IPS-11a (cell line): ENCODE measurements at regions not wholly inside any gene's neighbourhood (a gene's known extent, or its start where the extent isn't known, plus 50 kb on each side); places are given as distances from the start of the nearest gene placed in this dataset.
A peak's percentile ranks its signal among the peaks of the same experiment; 100 is the strongest.

ENCODE experiments used
- H3K4me3 ChIP-seq: one replicate; pipeline ENCODE4 v1.5.1; 2013; ENCODE audit warnings: low read depth, low read length, control low read depth

- peak overlapping the region; percentile 13 for H3K4me3 ChIP-seq
Observed at GRCh38 chr16:85461814-85462713, 151.1 kb upstream of the GSE1 start.

- H3K4me3 ChIP-seq: no peak overlapping the region
Observed at GRCh38 chr16:85462714-85463611, 150.2 kb upstream of the GSE1 start.

GRCh38 chr16:85463672-85464382 lies 149.3 kb upstream of the GSE1 start:
- H3K4me3 ChIP-seq: no peak overlapping the region

DNA sequence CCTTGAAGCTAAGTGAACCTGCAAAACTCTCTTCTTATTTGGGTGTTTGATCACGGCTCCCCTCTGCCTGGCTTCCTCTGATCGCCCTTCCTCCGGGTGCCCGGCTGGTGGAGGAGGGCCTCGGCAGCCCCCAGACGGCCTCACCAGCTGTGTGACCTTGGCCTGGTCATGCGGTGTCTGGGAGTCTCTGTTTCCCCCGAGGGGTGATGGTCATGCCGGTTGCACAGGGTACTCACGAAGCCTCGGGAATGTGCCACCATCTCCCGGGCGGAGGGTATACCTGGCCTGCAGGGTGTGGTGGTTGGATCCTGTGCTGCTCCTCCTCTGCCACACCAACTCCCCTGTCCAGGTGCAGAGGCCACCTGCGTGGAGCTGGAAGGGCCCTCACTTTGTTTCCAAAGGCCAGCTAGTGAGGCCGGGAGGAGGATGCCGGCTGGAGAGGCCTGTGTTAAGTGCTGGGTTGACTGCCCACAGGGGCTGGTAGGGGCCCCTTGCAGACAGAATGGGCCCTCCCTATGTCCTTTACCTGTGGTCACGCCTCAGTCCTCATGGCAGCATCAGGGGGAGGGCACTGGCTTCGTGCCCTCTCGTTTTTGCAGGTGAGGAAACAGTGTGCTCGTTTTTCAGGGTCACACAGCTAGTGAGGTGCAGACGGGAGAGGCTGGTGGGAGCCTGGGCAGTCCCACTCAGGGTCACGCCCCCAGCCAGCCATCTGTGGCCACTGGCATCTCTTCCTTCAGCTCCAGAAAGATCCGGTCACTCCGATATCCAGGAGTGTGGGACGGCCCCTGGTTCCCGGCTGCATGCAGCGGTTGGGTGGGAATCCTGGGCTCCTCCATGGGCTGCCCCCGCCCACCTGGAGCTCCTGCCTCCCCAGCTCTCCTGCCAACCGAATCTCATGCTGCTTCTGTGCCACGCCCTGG lies 148.5 kb upstream of the GSE1 start:
- H3K4me3 ChIP-seq: no peak overlapping the region

DNA sequence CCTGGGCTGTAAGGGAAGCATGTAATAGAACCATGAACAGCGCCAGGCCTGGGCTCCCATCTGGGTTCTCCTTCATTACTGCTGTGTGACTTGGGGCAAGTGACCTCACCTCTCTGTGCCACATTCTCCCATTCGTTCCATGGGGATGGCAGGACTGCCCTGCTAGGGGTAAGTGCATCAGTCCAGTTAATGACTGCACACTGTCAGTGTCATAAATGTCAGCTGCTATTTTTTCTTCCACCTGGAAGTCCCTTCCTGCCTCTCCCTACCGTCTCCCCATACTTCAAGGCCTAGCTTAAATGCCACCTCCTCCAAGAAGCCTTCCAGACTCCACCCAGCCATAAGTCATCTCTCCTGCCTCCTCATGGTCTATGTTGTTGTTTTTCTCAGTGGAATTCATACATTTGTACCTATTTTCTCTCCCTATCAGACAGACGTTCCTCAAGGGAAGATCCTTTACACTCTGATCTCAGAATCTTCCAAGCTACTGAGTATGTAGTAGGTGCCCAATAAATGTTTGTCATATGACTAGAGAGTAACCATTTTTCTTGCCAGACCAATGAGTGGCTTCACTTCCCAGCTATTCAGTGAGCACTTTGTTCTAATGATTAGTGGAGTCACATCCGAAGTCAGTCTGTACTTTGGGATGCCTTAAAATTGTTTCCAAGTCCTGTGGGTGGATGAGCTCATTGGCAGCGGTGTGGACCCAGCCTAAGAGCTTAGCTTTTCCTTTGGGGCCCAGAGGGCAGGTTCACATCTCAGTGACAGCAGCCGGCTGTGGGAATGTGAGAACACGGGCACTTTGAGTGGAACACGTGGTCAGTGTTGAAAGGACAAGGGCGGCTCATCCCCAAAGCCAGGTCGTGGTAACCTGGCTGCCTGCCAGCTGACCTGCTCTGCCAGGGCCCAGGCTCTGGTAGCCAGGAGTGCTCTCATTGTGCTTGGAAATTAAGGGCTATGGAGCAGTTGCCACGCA lies 147.5 kb upstream of the GSE1 start:
- H3K4me3 ChIP-seq: no peak overlapping the region

GRCh38 chr16:85466304-85466700 lies 146.8 kb upstream of the GSE1 start:
- no peak overlapping the region for H3K4me3 ChIP-seq

GRCh38 chr16:85466989-85467388 lies 146.1 kb upstream of the GSE1 start:
- H3K4me3 ChIP-seq: no peak overlapping the region

- H3K4me3 ChIP-seq: no peak overlapping the region
Observed at GRCh38 chr16:85469929-85470590, 143.1 kb upstream of the GSE1 start.

- H3K4me3 ChIP-seq: no peak overlapping the region
Observed at GRCh38 chr16:85470873-85471272, 142.2 kb upstream of the GSE1 start.

DNA sequence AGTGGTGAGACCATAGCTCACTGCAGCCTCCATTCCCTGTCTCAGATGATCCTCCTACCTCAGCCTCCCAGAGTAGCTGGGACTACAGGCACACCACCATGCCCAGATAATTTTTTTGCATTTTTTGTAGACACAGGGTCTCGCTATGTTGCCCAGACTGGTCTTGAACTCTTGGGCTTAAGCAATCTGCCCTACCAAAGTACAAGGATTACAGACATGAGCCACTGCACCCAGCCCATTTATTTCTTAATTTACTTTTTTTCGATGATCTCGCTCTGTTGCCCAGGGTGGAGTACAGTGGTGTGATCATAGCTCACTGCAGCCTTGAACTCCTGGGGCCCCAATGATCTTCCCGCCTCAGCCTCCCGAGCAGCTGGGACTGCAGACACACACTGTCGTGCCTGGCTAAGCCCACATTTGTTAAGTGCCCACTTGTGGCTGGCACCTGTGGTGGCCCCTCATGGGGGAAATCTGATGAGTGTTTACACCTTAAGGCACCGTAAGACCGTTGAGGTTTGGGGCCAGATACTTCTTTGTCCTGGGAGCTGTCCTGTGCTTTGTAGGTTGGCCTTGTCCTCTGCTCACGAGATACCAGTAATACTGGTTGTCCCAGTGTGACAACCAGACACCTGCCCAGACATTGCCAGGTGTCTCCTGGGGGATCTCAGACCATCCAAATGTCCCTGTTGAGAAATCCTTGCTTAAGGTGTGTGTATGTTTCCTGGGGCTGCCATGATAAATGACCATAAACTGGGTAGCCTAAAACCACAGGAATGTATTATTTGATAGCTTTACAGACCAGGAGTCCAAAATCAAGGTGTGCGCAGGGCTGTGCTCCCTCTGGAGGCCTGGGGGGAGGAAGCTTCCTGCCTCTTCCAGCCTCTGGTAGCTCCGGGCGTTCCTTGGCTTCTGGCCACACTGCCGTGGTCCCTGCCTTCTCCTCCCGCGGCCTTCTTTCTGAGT lies 141.4 kb upstream of the GSE1 start:
- H3K4me3 ChIP-seq: no peak overlapping the region

DNA sequence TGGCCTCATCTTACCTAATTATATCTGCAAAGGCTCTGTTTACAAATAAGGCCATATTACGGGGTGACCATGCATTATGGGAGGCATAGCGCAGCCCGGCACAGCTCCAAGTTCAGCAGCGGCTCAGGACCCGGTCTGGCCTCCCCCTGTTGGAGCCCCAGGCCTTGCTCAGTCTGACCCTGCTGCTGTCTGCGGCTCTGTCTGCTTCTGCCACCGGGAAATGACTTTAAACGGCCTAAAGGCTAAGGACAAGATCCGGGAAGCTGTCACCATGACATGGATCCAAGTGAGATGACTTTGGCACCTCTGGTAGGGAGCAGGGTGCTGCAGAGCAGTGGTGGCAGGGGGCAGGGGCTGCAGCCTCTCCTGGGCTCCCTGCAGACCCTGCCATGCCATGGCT lies 140.6 kb upstream of the GSE1 start:
- no peak overlapping the region for H3K4me3 ChIP-seq

- H3K4me3 ChIP-seq: no peak overlapping the region
Observed at GRCh38 chr16:85473323-85473722, 139.8 kb upstream of the GSE1 start.

GRCh38 chr16:85473909-85474620 lies 139.1 kb upstream of the GSE1 start:
- no peak overlapping the region for H3K4me3 ChIP-seq

- H3K4me3 ChIP-seq: no peak overlapping the region
Observed at GRCh38 chr16:85474621-85475217, 138.4 kb upstream of the GSE1 start.

GRCh38 chr16:85475233-85475632 lies 137.9 kb upstream of the GSE1 start:
- H3K4me3 ChIP-seq: no peak overlapping the region

- no peak overlapping the region for H3K4me3 ChIP-seq
Observed at GRCh38 chr16:85475691-85476300, 137.3 kb upstream of the GSE1 start.
